CD4-positive, alpha-beta T cell treated with Interleukin-6 for 4 hours (primary cell): ENCODE measurements at regions not wholly inside any gene's neighbourhood (a gene's known extent, or its start where the extent isn't known, plus 50 kb on each side); places are given as distances from the start of the nearest gene placed in this dataset.
A peak's percentile ranks its signal among the peaks of the same experiment; 100 is the strongest.

Experiments used
- DNase-seq: peaks from one replicate; pipeline ENCODE4 v3.0.0-alpha.2; 2020; ENCODE audit warnings: mixed read lengths

DNA sequence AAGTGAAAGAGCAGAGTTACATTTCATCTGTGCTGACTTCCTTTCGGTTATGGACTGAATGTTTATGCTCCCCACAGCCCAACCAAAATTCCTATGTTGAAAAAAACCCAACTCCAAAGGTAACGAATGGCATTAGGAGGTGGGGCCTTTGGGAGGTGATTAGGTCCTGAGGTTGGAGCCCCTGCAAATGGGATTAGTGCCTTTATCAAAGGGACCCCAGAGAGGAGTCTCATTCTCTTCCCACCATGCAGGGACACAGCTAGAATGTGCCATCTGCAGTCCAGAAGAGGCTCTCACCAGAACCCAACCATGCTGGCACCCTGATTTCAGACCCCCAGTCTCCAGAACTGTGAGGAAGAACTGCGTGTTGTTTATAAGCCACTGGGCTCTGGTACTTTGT, 199.3 kb downstream of the TOMM20 start:
- no peak for DNase-seq

DNA sequence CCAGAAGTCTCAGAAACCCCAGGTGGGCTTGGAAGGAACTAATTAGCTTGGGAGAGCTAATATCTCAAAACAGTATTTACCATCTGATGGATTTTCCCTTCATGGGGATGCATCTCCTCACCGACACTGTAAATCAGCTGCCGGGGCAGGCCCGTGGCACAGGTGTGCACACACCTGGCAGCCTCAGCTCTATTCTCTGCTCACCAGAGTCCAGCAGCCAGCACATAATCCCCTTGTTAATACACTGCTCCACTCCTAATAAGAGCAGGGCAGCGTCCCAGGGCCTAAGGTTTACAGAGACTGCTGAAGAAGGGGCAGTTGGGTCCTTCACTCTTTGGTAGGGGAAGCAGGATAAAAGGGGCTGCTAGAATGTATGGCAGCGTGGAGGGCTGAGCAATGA, 200.0 kb downstream of the TOMM20 start:
- DNase-seq, result no peak

DNA sequence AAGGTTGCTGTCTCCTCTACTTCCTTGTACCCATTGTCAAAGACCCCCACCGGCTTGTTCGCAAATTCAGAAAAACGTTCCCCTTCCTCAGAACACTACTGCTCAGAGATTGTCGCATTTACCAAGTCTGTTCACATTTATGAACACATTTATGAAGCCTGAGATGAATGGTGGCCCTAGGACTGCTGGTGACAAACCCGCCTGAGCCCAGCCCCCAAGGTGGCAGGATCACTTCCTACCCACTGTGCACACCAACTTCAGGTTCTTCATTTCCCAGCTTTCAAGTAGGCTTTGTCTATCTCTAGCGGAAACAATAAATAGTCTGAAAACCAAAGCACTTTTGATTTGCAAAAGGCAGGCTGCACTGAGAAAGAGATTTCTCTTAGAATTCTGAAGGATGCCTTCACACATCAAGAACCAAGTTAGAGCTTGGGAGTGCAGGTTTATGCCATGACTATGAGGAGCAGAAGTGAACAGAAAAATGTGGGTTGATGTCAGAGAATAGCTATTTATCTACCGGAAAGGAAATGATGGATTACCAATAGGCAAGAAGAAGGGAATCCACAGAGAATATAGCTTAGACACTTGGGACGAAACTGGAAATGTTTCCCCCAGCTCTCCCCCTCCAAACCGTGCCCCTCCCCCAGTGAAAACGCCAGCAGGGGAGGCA, 200.5 kb downstream of the TOMM20 start:
- DNase-seq, result peak; percentile 69

DNA sequence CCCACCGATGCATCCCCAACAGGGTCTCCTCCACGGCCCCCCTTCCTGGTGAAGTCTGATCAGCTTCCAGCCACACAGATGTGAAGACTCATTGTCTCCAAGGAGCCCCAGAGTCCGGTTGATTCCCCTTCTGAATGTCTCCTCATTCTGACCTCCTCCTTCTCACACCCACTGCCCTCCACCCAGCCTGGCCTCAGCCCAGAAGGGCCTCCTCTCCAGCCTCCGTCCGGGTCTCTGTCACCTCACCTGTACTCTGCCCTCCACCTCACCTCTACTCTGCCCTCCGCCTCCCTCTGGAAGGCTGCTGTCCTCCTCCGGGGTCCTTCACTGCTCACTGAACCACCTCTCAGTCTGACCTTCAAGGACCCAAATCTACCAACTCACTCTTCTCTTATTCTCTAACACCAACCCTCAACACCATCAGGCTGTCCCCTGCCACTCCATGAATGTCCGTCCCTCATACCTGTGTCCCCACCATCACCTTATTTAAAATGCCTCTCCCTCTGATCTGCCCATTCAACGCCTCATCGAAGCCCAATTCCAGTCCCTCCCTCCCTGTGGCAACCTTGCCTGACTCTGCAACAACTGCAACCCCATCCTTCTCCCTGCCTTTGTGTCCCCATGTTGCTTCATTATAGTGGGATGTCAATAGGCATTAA, 201.2 kb downstream of the TOMM20 start:
- DNase-seq, result no peak

DNA sequence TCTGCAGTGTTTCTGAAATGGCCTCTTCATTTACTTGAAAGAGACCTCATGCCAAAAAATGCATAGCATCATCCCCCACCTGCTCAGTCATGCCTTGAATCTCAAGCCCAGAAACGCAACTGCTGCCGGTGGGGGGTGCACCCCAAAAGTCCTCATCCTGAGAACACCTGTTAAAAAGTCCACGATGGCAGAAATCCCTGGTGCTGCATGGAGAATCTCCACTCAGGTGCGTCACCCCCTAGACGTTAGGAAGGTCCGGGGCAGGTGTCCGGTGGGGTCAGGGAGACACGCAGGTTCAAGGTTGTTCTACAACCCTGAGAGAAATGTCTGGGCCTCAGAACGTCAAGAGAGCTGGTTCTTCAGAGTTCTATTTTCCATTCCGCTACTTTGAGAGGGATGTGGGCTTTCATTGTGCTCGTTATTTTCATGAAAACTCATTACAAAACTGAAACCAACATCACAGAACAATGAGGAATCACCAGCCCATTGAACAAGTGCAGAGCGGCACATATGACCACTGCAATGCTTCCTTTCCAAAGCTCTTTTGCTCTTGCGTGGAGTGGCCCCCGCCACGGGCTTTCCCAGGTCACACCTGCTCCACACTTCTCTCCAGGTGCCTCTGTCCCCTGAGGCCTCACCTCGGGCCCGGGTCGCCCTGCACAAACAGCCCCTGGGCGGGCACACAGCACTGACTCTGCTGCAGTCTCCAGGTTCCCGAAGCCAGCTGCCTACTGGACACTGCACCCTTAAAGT, 201.9 kb downstream of the TOMM20 start:
- peak; percentile 43 for DNase-seq

DNA sequence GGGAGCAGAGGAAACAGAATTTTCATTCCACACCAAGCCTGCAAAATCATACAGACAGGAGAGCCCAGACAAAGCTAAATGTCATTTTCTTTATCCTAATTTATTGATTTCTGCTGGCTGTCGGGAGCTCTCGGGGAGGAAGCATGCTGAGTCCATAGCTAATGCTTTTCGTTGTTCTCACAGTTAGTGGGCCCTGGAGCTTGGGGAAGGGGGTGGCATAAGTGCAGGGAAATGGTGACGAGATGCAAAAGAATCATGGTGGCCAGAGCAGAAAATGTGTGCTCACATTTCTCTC, 202.4 kb downstream of the TOMM20 start:
- no peak for DNase-seq

DNA sequence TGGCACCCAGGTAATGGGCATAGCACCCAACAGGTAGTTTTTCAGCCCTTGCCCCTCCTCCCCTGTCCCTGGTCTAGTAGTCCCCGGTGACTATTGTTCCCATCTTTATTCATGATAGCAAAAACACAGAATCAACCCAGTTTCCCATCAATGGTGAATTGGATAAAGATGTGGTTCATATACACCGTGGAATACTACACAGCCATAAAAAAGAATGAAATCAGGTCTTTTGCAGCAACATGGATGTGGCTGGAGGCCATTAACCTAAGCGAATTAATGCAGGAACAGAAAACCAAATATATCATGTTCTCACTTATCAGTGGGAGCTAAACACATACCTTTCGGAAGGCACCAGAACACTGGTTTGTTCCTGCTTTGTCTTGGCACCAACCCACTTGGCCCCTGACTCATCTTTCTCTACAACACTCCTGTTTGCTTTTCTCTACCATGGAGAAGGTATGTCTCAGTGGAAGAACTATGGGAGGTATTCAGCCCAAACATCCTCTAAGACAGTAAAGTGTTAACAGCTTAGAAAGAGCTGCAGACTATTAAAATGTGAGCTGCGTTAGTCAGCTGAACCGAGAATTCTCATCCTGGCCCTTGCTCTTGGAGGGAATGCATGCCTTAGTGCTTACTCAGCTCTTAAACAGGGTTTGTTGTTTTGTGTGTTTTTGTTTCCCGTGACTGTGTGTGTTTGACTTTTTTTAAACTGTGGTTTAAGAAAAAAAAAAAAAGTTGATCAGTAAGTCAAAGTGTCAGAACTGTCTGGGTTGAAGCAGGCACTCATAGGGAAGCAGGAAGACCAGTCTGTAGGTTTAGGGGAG, 203.0 kb downstream of the TOMM20 start:
- peak; percentile 53 for DNase-seq

DNA sequence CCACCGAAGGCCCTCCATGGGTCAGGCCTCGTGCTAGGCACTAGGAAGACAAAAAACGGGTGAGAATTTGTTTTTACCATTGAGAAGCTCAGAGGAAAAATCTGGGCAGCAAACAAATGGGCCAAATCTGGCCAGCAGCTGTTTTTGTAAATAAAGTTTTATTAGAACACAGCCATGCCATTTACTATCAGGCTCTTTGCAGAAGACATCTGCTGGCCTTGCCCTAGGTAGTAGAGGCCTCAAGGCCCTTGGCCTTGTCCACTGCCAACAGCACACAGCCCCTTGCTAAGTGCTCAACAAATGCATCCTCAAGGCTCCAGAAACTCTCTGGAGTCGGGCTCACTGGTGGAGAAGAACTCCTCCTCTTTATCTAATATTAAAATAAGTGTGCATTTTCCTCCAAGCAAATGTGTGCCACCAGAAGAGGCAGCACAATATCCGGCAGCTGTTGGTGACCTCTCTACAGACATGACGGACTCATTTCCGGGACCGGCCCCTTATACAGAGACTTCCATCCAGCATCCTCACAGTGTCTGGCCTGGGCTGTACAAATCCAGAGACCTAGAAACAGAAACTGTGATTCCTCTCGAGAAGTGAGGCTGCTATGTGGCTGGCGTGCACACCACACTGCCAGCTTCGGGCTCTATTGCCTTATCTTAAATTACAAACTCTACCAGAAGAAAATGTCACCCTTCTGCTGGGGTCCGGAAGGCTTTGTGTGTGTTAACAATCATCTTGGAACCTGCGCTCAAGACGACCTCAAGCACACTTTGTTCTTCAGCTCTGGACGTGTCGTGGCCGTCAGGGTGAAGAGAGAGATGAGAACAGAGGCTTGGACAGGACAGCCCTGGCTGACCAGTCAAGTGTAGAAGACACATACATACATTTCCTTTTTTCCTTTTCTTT, 203.9 kb downstream of the TOMM20 start:
- peak; percentile 52 for DNase-seq

DNA sequence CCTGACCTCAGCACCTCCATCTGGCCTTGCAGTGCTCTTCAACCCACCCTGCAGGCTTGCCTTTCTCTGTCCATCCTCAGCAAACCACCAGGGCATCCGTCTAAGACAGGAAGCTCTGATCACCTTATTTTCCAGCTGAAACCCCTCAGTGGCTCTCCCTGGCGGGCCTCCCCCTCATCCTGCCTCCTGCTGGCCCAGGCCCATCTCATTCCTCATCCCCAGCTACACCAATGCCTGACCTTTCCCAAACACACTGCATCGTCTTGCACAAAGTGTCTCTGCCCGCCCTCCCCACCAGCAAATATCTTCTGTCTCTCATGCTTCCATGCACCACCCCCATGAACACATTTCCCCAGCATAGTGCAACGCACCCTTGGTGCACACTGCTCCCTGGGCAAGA, 205.0 kb downstream of the TOMM20 start:
- DNase-seq, result no peak

DNA sequence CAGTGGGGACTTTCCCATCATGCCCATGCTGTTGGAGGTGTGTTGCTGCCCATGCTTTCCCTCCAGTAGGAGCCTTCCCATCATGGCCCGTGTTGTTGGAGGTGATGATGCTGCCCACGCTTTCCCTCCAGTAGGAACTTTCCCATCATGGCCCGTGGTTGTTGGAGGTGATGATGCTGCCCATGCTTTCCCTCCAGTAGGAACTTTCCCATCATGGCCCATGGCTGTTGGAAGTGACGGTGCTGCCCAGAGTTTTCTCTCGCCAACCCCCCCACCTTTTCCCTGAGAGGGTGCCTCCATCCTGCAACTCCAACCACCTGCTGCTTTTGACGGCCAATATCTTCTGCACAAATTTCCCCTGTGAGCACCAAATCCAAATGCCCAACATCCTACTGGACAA, 205.7 kb downstream of the TOMM20 start:
- no peak for DNase-seq

DNA sequence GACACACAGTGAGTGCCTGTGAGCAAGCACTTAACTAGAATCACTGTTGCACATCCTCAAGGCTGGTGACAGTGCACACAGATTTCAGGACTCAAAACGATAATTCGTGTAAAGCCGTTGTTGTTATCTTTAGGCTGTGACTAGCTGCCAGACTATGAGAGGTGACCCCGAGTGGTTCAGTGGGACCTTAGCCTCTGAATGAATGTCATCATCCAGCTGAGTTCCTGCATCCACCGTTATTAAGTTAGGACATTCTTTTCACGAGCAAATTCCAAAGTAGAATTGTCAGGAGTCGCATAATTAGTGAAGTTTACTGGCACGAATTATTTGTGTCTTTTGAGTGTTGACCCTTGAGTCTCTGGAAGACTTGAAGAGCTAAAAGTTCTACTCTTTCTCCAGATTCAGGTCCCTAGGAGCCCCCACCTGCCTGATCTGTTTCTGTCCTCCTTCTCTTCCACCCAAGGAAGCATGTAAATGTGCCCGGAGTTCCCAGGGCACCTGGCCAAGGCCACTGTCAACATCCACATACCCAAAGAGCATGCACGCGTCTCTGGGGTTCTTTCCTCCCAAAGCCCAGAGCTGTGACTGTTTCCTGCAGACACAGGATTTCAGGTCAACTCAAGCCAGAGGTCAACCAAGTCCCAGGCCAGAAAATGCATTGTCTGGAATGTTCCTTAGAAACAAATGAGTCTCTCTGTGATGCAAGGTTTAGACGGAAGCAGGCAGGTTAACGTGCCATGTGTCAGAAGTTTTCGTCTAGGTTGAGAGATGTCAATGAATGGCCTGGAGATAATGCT, 207.2 kb downstream of the TOMM20 start:
- DNase-seq, result no peak

DNA sequence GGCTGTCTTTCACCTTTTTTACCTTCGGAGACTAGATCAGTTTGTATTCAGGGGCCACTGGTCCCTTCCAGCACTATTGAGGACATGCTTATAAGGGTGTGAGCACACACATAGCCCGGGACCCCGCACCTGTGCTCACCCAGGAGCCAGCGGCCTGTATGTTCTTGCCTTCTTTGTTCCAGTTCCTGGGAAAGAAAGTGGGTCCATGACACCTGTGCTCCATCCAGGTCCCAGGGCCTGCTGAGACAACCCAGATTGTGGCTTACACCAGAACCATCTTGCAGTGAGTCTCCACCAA, 207.8 kb downstream of the TOMM20 start:
- DNase-seq, result no peak

DNA sequence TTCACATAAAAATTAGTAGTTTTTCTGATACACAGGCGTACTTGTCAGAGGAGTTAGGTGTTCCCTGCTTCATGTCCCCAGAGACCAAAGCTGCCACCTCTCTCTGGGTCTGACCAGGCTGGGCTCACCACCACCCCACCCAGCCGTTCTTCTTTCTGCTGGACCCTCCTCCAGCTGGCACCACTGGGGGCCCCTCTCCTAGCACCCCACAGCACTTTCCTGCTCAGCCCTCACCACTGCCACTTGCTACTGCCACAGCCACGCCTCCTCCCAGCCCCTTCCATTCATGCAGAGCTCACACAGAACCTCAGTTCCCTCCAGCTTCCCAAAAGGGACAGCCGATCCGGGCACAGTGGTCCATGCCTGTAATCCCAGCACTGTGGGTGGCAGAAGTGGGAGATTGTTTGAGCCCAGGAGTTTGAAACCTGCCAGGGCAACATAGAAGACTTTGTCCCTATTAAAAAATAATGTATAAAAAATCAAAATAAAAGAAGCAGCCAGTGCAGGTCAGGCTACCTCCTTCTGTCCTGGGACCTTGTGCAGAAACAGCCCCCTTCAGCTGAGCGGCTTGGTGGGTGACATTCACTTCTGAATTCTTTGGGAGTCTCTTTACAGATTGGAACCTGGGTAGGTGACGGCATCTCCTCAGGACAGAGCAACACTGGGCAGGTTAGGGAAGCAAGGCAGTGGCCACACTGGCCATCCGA, 208.3 kb downstream of the TOMM20 start:
- no peak for DNase-seq

DNA sequence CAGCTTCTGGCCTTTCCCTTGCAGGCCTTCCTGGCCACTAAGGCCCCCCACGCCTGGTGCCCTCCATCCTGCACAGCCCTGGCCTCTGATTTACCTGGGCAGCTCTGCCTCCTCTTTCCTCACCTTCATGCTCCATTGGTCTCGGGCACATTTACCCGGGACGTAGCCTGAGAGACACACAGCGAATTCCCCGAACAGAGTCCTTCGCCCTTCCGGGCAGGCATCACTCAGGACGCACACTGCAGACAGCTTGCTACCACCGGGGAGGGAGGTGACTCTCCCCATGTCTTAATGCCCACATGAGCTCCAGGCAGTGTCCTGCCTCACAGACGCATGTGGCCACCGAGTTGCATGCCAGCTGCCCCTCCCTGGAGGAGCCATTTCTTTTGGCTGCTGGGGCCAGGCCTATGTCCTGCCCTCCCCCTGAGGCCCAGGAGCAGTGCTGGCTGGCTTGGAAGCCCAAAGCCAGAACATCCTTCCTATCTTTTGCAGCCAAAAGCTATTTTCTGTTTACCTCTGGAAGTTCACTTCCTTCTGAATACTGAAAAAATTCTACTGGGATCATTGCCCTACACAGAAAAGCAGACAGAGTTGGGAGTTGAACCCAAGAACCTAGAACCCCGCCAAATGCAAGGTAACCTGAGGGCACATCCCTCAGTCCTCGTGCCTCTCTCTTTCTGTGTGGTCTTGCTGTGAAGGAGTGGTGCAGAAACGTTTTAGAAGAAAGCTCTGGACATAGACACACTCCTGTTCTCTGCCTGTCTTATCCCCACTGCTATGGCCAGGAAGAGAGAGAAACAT, 209.5 kb downstream of the TOMM20 start:
- no peak for DNase-seq

DNA sequence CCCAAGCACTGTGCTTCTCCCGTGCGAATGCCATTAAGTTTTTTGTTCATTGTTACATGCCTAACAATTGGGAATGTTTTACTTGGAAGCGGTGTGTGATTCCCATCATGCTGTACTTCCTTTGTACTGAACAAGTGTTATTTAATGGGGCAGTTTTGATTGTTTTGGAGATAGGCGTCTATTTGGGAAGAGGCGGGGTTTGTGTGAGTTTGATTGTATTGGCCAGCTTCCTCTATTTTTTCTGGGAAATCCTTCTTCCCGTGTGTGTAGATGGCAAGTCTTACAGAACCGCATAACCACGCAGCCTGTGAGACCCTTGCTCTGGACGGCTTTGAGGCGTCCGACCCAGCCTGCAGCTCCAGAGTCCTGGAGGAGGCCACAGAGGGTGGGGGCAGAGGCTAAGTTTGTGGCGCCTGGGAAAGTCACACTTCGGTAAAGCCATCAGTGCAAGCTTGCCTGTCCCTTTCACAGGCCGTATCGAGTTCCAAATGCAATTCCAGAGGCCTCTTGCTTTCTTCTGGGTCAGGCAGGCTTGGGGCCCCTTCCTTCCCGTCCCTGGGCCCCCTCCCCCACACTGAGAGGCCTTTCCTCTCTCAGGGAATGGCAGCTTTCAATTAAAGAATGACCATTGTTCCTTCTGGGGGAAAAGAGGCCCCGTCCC, 210.3 kb downstream of the TOMM20 start:
- DNase-seq, result no peak

DNA sequence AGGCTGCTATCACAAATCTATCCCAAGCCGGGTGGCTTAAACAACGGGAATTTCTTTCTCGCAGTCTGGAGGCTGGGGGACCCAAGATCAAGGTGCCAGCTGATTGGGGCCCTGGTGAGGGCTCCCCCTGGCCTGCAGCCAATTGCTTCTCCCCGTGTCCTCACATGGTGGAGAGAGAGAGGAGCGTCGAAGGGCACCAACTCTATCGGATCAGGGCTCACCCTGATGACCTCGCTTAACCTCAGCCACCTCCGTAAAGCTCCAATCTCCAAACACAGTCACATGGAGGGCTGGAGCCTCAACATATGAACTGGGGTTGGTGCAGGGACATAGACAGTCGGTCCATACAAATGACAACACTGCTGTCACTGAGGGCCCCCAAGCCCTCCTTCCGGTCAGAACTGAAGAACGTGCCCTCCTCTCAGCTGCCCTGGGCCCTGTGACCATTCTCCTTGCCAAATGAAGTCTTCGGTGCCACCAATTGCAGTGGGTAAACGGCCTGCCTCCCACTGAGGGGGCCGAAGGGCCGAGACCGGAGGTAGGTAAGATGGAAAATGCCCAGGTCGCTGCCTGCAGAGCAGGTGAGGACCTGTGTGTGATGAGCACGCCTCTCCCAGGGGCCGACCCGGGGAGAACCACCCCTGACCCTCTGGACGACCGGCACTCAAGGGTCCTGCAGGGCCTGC, 211.0 kb downstream of the TOMM20 start:
- DNase-seq, result no peak

DNA sequence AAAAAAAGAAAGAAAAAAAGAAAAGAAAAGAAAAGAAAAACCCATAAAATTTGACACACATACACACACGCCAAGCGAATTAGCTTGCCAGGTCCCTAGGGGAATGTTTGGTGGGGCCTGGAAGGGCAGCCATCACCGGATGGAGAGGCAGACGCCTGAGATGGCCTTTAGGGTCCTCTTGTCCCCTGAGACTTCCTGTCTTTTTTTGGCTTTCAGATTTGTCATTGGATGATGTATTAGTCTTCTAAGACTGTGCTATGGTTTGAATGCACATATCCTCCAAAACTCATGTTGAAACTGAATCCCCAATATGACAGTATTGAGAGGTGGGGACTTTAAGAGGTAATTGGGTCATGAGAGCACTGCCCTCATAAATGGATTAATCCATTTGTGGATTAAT, 211.8 kb downstream of the TOMM20 start:
- no peak for DNase-seq

DNA sequence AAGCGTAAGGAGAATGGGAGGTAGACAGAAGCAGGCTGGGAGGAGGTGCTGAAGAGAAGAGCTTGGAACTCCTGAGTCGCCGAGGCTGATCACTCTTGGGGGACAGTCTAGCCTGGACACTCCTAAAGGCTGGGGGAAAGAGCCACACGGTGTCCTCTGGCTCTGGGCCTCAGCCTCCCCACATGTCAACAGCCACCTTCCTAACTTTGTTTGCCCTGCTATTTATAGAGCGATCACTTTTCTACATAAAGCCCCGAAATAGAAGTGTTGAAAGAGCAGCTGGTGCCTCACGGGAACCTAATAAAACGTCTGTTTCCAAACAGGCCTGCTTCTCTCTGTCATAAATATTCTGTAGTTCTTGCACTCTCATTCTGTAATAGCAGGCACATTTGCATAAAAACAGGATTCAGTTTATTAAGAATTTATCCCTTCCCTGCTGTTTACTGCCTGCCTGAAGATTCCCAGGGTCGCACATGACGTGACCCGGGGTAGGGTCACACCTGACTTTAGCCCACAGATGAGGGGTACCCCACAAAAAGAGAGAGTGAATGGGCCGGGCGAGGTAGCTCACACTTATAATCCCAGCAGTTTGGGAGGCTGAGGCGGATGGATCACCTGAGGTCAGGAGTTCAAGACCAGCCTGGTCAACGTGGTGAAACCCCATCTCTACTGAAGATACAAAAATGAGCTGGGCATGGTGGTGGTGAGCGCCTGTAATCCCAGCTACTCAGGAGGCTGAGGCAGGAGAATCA, 212.5 kb downstream of the TOMM20 start:
- DNase-seq, result no peak
